HG02798 (cell line): ENCODE measurements at regions not wholly inside any gene's neighbourhood (a gene's known extent, or its start where the extent isn't known, plus 50 kb on each side); places are given as distances from the start of the nearest gene placed in this dataset.
"Not testable (repeated sequence)": the region's sequence is repeated elsewhere in the genome, so short reads cannot be mapped to it uniquely, and the experiment has no call there.

ENCODE experiments used
- ATAC-seq: cut with Tn5 transposase; IDR thresholded peaks from one replicate; pipeline ENCODE4 v1.9.1; 2021; ENCODE audit warnings: mild to moderate bottlenecking; ENCODE audit not compliant: unreplicated experiment, poor library complexity

DNA sequence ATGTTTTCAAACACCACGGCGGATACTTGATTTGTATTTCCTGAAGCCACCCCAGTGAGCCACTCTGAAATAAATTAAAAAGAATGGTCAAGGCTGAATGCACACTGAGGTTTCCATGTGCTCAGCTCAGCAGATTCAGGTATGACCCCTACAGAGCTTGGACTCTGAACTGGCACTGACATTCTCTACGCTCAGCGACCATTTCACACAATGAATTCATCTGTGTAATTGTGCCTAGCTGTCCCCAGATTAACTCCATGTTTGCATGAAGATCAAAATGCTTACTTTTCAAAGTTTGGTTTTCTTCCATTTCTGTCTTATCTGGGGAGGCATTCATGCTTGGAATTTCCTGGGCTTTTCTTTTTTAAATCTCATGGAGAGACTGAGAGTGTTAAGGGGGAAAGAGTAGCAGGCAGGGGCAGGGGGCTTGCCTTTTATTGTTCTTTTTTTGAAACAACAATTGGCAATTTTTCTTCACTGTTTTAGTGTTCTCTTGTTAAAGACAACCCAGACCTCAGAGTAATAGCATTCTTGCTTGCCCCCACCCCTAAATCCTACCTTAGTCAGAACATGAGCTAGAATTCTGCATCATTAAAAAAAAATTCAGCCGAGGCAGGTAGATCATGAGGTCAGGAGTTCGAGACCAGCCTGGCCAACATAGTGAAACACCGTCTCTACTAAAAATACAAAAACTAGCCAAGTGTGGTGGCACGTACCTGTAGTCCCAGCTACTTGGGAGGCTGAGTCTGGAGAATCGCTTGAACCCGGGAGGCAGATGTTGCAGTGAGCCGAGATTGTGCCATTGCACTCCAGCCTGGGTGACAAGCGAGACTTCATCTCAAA lies 85.5 kb upstream of the HNF1B start:
- ATAC-seq: no peak

DNA sequence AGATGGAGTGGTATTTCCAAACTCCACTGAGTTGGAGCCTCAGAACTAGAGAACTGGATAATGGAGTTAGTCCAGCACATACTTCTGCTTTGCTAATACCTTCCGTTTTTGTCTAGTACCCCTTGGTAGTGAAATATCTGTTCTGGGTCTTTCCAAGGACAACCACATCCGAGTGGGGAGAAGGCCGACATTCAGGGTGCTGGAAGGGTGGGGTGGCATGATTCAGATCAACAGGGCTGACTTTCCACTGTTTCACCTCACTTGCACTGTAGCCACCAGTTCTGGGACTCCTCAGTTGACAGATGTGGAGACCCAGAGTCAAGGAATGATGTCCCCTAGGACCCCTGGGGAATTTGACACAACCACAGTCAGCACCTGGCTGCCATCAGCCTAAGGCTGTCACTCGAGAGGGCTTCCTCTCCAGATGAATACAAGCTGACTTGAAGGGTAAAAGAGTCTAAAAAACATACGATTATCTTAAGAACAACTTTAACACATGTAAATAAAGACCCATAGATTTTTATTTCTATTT lies 84.8 kb upstream of the HNF1B start:
- peak; percentile 40 for ATAC-seq

DNA sequence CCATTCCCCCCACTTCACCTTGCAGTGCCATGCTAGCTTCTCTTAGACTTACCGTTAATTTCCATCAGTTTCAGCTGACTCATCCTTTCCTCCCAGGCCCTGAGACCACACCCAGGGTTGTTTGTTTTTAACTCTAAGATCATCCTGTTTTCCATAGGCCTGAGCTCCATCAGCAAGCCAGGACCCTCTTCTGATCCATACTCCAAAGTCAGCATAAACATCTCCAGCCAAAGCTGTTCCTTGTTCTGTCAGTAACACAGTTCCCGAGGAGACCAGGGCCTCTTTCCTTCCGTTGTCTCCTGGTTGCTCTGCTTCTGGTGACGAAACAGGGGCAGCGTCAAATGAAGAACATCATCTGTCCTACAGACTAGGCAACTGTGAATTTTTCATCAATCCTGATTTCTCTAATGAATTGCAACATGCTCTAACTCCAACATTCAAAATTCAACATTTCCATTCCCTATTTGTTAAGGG lies 83.8 kb upstream of the HNF1B start:
- ATAC-seq: no peak

DNA sequence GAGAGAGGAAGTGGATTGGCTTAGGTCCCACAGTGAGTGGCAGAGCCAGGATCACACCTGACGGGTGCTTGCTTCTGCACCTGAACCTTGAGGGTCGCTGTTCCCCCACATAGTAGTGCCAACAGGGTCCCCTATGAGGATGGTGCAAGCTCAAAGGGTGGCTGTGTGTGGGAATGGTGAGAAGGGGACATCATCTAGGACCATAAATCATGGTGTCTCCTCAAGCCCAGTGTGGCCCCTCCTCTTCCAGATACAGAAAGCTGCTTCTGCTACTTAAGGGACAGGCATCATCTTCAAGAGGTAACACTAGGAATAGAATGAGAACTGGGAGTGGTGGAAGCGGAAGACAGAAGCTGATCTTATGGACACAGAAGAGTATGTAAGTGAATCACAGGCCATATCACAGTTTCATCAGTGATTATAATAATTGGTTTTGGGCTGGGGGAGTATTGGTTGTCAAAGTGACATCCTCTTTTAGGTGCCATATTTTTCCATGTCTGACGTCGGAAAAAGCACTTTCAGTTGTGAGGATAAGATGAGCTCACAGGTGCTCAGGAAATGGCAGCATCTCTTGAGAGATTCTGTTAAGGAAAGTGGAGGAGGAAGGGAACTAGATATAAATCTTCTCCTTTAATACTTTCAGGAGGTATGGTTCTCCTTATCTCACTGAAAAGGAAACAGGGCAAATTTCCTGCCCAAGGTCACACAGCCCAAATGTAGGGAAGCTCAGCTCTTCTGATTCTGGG lies 83.2 kb upstream of the HNF1B start:
- ATAC-seq: no peak

DNA sequence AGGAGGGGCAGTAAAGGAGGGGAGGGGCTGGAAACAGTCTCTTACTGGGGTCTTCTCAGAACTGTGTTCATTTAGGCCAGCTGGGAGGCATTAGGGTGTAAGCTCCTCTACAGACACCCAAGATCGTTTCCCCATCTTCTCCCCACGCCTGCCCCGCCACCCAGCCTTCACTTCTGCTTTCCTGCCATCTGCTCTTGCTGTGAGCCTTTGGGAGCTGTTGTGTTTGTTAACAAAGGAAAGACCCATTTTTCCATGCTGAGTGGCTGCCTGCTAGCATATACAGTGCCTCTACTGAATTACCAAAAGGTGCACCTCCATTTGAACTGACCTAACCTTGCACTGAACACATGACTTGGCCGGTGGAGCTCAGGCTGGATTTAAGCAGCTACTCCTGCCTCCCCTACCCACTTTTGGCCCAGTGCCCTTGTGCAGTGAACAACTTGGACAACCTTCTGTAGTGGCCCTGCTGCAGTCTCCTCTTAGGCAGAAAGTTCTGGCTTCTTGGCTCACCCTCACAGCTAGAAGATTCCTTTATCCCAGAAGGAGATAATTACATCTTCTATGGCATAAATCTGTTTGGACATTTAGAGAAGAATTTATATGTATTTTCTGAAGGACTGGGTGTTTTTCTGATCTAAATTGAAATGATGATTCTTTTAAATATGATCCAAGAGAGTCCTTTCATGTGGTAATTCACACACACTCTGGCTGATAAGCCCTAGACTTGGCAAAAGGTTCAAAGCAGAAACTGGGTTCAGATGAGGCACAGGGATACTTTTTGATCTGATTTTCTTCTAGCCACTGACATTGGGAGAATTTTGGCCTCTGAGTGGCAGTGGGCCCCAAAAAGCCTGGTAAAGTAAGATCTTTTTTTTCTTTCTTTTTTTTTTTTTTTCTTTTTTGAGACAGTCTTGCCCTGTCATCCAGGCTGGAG lies 81.9 kb upstream of the HNF1B start:
- ATAC-seq: peak; percentile 35

DNA sequence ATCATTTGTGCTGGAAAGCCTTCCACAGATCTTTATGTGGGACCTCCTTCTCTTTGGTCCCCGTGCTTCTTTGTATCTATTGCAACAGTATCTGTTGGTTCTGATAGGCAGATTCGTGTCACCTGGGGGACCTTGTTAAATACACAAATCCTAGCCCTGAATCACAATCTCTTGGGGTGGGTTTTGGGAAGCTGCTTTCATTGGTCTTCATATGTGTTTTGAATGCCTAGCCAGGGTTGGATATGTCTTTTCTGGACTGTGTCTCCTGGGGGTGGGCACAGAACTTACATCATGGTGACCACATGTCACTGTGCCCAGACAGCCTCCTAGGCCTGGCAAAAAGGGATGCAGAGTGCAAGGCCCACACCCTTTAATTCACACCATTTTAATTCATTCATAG lies 81.0 kb upstream of the HNF1B start:
- no peak for ATAC-seq

DNA sequence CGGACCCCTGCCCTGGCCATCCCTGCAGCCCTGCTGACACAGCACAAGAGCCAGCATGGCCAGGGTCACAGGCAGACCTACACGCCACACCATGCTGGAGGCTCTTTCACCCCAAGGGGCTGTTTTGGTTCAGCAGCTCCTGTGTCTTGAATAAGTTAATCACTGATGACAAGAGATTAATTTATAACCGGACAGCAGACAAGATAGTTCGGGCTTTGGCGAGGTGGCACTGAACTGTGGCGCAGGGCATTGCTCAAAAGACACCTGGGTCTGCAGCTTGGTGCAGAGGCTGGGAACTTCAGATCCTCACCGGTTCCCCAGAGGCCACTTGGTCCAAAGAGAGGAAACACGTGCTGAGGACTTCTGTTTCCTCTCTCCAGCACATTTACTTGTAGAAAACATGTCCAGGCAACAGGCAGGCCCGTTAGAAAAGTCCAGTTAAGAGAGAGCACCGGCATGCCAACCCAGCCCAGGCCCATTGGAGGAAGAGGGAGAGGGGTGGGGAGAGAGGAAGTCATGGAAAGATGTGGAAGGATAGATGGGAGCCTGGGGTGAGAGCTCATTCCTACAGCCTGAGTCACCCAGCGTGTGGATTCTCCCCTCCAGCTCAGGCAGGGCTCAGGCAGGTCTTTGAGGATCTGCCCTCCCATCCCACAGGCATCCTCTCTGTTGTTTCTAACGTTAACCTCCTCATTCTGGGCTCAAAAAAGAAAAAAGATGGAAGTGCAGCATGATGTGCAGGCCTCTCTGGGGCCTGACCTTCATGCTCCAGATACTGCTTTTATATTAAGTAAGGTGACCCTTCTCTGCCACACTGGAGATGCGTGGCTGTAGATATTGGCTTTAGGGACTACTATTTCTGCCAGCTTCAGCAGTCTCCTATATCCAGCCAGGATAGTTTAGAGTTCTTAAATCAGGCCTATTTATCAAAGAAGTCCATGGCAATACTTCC lies 80.0 kb upstream of the HNF1B start:
- ATAC-seq: no peak

DNA sequence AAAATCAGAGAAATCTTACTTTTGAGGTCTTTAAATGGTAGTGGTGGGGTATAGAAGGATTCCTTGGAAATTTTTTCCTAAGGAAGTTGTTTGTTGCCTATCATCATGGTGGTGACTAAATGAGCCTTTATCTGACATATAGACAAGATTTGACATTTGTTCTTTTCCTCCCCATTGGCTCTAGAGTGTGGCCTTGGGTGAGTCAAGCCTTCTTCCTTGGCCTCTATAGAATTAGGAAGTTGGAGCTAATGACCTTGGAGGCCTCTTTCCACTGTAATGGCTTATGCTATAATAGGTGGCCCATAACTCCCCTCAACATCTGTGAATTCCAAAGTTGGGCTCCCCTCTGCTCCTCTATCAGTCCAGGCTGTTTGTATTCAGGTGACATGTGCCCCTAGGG lies 79.1 kb upstream of the HNF1B start:
- no peak for ATAC-seq

DNA sequence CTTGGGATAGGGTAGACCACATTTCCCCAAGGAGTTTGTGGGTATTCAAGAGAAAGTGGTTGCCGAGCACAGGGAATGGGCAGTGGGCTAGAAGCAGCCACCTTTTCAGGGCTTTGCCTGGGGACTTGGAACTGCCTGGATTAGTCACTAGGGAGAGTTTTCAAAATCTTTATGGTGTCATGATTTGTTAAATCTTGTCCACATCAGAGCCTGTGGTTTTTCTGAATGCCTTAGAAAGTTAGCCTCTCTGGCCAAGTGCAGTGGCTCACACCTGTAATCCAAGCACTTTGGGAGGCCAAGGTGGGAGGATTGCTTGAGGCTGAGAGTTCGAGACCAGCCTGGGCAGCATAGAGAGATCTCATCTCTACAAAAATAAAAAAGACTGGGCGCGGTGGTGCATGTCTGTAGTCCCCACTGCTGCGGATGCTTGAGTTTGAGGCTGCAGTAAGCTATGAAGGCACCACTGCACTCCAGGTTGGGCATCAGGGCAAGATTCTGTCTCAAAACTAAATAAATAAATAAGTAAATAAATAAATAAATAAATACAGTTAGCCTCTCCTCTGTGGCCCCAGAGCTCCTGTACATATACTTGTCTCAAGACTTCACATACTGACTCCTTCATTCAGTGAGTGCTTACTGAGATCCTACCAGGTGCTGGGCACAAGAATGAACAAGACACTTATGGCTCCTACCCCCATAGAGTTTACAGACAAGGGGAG lies 76.3 kb upstream of the HNF1B start:
- no peak for ATAC-seq

DNA sequence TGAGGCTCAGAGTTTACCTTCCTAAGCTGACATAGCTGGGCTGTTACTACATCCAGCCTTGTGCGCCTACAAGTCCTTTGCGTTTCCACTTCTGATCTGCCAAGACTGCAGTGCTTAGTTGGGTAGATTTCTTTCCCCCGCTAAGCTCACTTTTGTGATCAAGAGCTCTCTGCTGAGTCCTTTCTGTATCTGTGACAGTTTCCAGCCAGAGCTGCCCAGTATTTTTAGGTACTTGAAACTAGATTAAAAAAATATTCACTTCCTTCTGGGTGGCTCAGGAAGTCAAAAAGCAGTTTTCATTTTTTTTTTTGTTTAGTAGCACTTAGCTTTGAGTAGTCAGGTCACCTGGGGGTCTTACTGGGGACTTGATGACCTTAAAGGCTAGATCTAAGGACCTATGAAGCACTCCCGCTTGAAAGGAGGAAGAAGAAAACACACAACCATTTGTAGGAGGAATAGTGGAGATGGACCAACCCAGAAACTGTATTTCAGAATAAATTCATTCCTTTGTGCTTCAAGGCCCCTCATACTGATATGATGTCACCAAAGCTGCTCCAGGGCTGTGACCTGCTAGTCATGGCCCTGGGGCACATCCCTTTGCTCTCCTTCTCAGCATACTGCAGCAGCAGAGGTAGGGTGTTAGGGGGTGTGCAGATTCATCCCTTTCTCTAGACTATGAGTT lies 75.6 kb upstream of the HNF1B start:
- no peak for ATAC-seq

DNA sequence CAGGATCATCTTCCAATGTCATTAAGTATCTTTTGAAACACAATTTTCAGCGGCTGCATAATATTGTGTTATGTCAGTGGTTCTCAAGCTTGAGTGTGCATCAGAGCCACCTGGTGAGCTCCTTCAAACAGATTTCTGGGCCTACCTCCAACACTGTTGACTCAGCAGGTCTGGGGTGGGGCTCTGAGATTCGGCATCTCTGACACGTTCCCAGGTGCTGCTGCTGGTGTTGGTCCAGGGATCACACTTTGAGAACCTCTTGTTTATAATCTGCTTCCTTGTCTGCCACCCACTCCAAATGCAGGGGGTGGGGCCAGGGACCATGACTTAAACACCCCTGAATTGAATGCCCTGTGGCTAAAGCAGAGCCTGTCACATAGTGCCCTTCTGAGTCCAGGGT lies 73.8 kb upstream of the HNF1B start:
- no peak for ATAC-seq

DNA sequence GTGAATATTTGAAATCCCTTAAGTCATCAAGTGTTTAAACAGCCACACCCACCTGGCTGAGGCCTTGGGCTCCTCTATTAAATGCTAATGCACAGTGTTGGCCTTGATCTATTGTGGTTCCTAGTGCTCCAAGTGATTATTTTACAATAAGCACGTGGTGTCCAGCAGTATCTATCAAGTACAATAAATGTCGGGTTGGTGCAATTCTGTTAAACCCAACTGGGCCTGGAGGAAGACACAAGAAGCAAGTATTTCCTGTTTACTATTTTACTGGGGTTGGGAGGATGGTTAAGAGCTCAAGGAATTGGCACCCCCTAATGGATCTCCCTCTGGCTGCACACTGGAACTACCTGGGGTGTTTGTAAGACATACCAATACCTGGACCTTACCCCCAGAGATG lies 72.1 kb upstream of the HNF1B start:
- no peak for ATAC-seq

DNA sequence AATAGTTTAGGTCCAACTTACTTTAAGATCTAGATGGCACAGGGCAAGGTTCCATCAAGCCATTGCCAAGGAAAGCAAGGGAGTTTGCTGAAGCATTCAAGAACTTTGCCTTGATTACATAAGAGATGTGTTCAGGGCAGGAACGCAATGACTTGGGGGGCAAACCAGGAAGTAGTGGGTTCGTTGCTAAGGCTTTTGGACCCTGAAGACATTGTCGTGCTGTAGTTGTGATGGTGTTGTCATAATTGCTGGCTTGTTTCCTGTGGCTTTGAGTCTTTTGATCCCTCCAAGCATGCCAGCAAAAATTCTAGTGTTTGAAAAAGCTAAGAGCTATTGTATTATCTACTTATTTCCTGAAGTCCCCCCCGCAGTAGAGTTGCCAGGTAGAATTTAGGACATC lies 70.7 kb upstream of the HNF1B start:
- no peak for ATAC-seq

DNA sequence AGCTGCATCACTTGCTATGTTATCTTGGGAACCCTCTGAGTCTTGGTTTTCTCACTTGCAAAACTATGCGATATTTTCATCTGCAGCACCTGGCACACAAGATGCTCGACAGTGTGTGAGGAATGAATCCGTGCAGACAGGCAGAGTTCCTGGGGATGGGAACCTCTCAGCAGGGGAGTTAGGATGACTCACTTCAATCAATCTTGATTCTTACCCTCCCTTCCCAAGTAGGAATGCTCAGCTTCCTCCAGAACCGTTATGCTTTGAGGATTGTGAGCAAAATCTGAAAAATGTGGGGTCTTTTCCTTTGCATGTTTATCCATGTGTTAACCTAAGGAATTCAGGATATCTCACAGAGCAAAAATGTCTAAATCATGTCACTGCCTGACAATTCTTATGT lies 68.9 kb upstream of the HNF1B start:
- no peak for ATAC-seq

DNA sequence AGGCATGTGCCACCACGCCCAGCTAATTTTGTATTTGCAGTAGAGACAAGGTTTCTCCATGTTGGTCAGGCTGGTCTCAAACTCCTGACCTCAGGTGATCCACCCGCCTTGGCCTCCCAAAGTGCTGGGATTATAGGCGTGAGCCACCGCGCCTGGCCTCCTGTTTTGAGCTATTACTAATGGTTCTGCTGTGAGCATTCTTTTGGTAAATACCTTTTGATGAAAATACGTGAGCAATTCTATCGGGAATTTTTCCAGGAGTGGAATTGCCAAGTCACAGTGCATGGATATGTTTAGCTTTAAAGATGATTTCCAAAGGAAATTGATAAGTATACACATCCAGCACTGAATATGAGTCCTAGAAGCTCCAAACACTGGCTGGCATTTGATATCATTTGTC lies 64.0 kb upstream of the HNF1B start:
- ATAC-seq: not testable (repeated sequence)

DNA sequence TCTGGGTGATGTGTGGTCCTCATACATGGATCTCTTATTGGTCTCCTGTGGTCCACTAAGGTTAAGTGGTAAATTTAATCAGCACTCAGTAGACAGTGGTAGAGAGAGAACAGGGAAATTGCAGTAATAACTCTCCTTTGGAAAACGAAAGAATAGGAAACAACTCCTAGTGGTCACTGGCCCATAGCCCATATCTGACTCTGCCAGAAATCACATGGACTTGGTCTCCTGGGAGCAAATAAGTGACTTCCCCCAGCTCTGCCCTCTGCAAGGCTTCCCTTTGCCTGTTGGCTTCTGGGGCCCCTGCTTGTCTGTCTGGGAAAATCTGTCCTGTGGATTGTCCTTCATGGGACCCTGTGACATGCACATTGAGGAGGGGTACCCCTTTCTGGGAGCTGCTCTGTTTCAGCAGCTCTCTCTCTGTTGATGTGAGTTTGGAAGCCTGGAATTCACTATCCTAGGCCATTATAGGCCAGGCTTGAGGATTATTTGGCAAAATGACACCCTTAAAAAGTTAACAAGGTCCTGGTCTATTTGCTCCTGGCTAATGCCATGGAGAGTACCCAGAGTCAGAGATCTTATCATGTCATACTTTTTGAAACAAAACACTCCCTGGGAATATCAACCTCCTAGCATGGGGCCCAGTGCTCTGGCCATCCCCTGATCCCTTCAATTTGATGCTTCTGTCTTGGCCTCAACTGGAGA lies 58.0 kb upstream of the HNF1B start:
- ATAC-seq: no peak

DNA sequence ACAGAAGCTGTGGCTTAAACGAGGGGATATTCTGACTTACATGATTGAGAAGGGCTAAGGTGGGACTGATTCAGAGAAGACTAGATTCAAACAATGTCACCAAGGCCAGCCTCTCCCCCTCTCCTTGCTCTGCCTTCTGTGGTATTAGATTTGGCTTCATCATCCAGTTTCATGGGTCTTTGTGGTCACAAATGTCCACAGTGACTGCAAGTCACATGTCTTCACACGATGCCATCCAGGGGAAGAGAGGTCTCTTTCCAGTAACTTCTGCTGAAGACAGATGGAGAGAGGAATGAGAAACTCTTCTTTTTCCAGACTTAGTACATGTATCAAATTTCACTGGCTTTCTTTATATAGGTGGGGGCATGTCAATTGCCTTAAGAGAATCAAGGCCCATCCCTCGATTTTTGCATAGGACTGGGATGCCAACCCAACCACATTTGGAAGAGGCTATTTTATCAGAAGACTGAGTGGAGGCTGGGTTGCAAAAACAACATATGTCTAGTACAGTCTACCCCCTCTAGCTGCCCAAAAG lies 57.3 kb upstream of the HNF1B start:
- no peak for ATAC-seq
